ENCODE measurements at regions not wholly inside any gene's neighbourhood (a gene's known extent, or its start where the extent isn't known, plus 50 kb on each side); places are given as distances from the start of the nearest gene placed in this dataset.

DNA sequence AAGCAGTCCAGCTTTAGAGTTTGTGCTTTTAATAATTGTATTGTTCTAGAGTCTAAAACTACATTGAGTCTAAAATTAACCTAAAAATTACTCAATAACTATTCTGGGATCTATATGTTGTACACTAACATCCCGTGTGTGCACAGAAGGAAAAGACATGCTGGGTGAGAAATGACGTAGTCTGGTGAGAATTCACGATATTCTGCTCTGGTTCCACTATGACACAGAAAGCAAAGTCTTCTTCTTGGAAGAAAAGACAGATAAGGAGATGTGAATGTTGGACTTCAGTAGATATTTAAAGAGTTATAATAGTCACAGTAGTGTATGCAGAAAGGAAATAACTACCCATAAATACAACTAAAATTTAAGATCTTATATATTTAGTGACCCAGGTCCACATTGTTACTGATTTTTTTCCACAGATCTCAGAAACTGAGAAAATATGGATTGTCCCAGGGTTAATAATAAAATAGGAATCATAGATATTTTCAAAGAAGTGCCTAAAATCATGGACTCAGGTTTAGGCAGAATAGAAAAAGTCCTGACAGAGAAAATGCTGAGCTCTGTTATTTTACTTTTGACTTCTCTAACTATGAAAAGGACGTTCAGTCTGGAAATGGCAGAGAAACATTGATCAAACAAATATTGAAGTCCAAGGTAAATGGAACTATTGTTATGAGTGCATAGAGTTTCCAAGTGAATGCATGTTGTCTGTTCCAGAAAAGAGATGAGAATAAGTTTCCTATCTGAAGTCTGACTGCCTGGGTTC, 170.7 kb downstream of the ANKRD50 start:
- TF ChIP-seq, protein P1, sequence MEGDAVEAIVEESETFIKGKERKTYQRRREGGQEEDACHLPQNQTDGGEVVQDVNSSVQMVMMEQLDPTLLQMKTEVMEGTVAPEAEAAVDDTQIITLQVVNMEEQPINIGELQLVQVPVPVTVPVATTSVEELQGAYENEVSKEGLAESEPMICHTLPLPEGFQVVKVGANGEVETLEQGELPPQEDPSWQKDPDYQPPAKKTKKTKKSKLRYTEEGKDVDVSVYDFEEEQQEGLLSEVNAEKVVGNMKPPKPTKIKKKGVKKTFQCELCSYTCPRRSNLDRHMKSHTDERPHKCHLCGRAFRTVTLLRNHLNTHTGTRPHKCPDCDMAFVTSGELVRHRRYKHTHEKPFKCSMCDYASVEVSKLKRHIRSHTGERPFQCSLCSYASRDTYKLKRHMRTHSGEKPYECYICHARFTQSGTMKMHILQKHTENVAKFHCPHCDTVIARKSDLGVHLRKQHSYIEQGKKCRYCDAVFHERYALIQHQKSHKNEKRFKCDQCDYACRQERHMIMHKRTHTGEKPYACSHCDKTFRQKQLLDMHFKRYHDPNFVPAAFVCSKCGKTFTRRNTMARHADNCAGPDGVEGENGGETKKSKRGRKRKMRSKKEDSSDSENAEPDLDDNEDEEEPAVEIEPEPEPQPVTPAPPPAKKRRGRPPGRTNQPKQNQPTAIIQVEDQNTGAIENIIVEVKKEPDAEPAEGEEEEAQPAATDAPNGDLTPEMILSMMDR (IDR thresholded peaks at IDR 0.05): no peak
- TF ChIP-seq POLR2A (IDR thresholded peaks at IDR 0.05): no peak
- no peak for TF ChIP-seq EP300 (IDR thresholded peaks at IDR 0.05)
